ENCODE measurements at regions not wholly inside any gene's neighbourhood (a gene's known extent, or its start where the extent isn't known, plus 50 kb on each side); places are given as distances from the start of the nearest gene placed in this dataset.
"Not testable (repeated sequence)": the region's sequence is repeated elsewhere in the genome, so short reads cannot be mapped to it uniquely, and the experiment has no call there.

- DNase-seq = no peak
- ATAC-seq = no peak
Measured at GRCh38 chr6:167709196-167709595, 117.5 kb upstream of the AFDN start.

- not testable (repeated sequence) for ATAC-seq, DNase-seq
Measured at GRCh38 chr6:167709776-167710336, 116.9 kb upstream of the AFDN start.

DNA sequence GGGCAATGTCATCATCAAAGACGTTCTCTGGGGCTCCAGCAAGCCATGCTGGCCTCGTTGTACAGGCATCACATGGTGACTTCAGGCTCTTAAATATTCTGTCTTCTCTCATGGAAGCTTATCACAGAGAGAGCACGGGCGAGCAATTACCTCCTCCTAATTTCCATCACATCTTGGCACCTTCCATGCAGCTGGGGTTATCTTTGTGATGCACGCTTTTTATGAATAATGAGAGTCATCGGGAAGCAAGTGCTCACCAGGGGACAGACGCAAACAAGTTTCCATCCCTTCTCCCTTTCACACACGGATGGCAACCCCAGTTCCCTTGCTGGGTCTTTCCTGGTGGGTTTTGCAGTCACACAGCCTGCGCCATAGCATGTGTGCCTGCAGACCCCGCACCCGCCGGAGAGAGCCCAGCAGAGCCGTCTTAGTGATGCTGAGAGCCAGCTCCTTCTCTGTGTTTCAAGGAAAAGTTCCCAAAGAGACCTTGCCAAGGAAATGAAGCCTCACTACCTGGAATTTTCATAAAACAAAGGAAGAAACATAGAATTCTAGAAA lies 116.3 kb upstream of the AFDN start:
- ATAC-seq (no peak), DNase-seq (no peak)

DNA sequence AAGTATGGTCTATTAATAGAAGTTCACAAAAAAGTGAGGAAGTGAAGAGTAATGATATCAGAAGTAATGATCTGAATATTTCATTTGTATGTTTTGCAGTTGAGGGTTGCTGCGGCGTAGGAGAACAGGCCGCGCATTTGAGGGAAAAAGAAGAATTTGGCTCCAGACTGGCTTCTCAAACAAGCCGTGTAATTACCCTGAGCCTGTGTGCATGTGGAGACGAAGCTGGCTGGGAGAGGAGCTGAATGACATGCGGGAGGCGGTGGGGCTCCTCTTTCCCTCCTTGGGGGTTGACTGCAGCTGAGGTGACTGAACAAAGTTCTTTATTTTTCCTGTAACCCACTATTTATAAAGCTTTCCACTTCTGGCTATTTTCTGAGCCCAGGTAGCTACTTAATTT lies 115.5 kb upstream of the AFDN start:
- DNase-seq (no peak), ATAC-seq (no peak)

DNA sequence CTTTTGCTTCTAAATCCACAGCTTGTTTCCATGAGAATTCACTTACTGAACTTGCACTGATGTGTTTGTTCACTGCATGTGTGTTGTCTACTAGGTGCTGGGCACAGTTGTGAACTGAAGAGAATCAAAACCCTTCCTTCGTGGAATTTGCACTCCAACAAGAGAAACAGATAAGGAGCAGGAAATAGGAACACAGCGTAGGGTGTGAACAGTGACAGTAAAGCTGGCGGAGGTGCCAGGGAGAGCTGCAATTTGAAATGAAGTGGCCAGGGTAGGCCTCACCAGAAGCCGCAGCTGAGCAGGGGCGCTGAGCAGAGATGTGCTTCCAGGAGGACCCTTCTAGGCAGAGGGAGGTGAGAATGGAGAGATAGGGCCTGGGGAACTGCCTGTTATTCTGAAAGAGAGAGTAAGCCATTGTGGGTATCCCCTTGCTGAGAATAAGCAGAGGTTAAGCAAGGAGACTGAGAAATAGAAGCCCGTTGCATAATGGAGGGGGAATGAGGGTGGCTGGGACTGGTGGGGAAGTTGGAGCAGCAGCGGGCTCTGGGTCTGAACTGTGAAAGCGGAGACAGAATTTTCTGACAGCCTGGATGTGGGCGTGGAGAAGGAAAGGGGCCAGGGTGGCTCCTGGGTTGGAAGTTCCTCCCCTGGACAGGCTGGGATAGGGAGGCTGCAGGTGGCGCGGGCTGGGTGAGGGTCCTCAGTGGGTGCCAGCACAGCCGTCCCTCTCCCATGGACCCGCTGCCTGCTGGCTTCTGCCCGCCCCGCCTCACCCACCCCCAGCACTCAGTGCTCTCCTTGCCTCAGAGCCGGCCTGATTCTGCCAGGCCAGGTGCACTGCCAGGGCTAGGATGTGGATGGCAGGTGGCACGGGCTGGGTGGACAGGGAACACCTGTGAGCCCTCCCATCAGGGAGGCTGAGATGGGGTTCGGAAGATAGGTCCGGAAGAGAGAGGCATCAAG lies 114.7 kb upstream of the AFDN start:
- DNase-seq (no peak), ATAC-seq (no peak)

GRCh38 chr6:167712731-167713475 lies 113.8 kb upstream of the AFDN start:
- ATAC-seq = peak; percentile 15
- no peak for DNase-seq

DNA sequence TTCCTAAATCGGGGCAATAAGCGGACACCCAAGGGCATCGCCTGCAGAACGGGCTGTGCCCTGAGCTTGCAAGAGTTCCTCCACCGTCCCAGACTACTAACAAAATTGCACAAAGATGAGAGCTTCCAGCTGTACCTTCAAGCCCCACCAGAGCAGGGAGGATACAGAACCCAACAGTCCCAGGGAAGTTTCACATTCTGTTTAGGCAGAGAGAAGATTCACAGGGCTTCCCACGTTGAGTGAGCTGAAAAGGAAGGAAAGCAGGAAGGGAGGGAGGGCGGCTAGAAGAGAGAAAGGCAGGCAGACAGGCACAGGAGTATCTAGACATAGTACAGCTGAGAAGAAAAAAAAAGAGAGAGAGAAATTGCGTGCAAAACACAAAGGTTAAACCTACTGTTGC lies 112.6 kb upstream of the AFDN start:
- ATAC-seq = no peak
- no peak for DNase-seq

- no peak for ATAC-seq
- no peak for DNase-seq
Measured at GRCh38 chr6:167717455-167717854, 109.3 kb upstream of the AFDN start.

- ATAC-seq (no peak), DNase-seq (no peak)
Measured at GRCh38 chr6:167717867-167718266, 108.8 kb upstream of the AFDN start.

GRCh38 chr6:167719920-167720319 lies 106.8 kb upstream of the AFDN start:
- no peak for ATAC-seq
- DNase-seq = no peak

GRCh38 chr6:167720456-167721285 lies 106.0 kb upstream of the AFDN start:
- DNase-seq = no peak

GRCh38 chr6:167721291-167721690 lies 105.4 kb upstream of the AFDN start:
- no peak for DNase-seq
- ATAC-seq = no peak

More at GRCh38 chr6:167720456-167721285, 106.0 kb upstream of the AFDN start:
- ATAC-seq = no peak

- no peak for ATAC-seq
- no peak for DNase-seq
Measured at GRCh38 chr6:167722634-167723309, 103.9 kb upstream of the AFDN start.

GRCh38 chr6:167726043-167726621 lies 100.6 kb upstream of the AFDN start:
- DNase-seq = no peak

DNA sequence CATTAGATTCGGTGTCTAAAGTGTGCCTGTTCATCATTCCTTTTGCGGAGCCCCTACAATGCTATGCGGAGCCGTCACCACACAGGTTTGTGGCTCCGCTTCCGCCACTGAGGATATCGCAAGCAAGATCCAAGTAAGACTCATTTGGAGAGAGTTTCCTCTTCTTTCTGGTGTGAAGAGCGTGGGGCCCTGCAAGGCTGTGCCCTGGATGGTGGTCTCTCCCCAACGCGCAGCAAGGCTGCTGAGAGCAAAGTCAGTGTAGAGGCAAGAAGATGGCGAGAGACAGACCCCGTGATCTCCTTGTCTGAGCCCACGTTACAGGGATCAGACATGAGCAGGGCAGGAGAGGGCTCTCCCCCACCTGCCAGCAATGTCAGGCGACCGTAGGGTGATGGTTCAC lies 96.3 kb upstream of the AFDN start:
- ATAC-seq (no peak), DNase-seq (no peak)

More at GRCh38 chr6:167726043-167726621, 100.6 kb upstream of the AFDN start:
- no peak for ATAC-seq

DNA sequence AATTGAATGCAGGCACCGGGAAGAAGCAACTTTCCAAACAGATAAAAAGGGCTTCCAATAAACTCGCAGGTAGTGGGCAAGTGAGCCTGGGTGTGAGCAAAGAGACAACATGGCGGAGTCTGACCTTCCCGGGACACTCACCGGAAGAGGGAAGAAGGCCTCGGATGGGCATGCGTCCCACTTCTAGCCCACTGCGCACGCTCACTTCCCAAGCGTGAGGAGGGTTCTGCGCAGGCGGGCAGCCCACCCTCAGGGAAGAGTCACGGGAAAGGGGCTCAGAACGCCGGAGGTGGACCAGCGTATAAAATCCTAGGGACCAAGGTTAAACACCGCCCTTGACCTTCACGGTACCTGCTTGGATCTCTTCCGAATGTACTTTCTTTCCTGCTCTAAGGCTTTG lies 95.5 kb upstream of the AFDN start:
- DNase-seq (no peak), ATAC-seq (no peak)

DNA sequence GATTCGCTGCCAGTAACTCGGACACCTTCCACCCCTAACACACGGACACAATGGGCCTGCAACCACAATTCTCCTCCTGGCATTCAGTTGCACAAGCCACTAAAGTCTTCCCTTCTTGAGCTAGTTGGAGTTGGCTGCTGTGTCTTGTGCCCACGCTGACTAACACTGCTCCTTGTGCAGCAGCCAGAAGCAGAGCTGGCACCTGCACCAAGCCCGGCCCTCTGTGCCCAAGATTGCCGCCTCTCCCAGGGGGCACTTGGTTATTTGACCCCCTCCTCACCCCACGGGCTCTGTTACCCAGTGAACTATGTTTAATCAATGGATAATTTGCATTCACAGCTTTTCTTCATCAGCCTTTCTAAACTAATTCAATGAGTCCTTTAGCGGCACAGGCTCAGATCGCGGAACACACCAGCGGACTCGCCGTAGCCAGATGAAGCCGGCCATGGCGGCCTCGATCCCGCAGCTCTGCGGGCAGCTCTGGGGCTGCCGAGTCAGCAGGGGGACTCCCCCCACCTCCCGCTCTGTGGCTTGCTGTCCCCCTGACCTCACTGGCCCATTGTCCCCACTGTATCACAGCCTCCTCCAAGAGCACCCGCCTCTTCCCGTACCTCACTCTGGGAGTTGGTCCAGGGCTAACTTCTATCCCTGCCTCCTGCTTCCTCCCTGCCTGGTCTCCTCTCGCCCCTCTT lies 94.8 kb upstream of the AFDN start:
- no peak for ATAC-seq
- DNase-seq = no peak

GRCh38 chr6:167733740-167734661 lies 92.7 kb upstream of the AFDN start:
- no peak for DNase-seq

DNA sequence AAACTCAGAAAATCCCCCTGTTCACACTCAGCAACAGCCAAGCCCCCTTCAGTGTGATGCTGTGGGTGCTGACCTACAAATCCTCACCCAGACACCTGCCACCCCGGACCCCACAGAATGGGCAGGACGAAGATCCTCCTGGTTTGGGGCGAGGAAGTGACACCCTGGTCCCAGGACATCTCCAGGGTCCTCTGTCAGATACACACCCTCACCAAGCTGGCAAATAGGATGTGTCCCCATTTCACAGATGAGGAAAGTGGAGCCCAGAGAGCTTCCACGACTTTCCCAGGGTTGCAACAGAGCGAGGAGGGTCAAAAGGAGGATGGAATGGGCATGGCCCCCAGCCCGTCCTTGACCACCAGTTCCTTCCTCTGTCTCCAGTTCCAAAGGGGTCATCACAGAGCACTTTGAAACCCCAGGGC lies 92.0 kb upstream of the AFDN start:
- DNase-seq = no peak
- no peak for ATAC-seq

More at GRCh38 chr6:167733740-167734661, 92.7 kb upstream of the AFDN start:
- no peak for ATAC-seq

Data from stimulated activated naive CD8-positive, alpha-beta T cell treated with anti-CD3 and anti-CD28 coated beads, Interleukin-15, Interleukin-2, amounts not matched to agents 100 U/mL and 50 U/mL, for 24 hours (primary cell).